Epithelial cell of esophagus (primary cell): ENCODE measurements at regions not wholly inside any gene's neighbourhood (a gene's known extent, or its start where the extent isn't known, plus 50 kb on each side); places are given as distances from the start of the nearest gene placed in this dataset.

ENCODE experiments used
- DNase-seq: peaks from one replicate; pipeline ENCODE4 v3.0.0; 2010; ENCODE audit warnings: low read depth
- H3K4me3 ChIP-seq: 2 replicates; pipeline ENCODE4 v1.5.1; 2011; ENCODE audit warnings: mild to moderate bottlenecking, low read length, control low read depth
- CTCF ChIP-seq: IDR thresholded peaks from 2 replicates; pipeline ENCODE4 v1.5.1; 2011; ENCODE audit warnings: low read depth, mild to moderate bottlenecking, low read length, control low read depth, inconsistent platforms; ENCODE audit not compliant: insufficient read depth; ENCODE audit errors: missing control alignments

GRCh38 chr16:20181416-20181815 is 107.7 kb upstream of the GPR139 start:
- no peak for TF ChIP-seq CTCF
- H3K4me3 ChIP-seq = no peak overlapping the region
- no peak for DNase-seq

GRCh38 chr16:20178297-20178696 is 104.6 kb upstream of the GPR139 start:
- H3K4me3 ChIP-seq = no peak overlapping the region
- no peak for TF ChIP-seq CTCF
- no peak for DNase-seq

GRCh38 chr16:20175358-20175757 is 101.7 kb upstream of the GPR139 start:
- no peak for DNase-seq
- TF ChIP-seq CTCF = no peak

GRCh38 chr16:20167323-20167722 is 93.6 kb upstream of the GPR139 start:
- no peak for TF ChIP-seq CTCF
- no peak overlapping the region for H3K4me3 ChIP-seq
- no peak for DNase-seq

More at GRCh38 chr16:20175358-20175757, 101.7 kb upstream of the GPR139 start:
- no peak overlapping the region for H3K4me3 ChIP-seq

GRCh38 chr16:20166531-20167235 is 93.0 kb upstream of the GPR139 start:
- DNase-seq = no peak
- no peak for TF ChIP-seq CTCF
- H3K4me3 ChIP-seq = no peak overlapping the region

GRCh38 chr16:20153444-20153843 is 79.8 kb upstream of the GPR139 start:
- no peak for DNase-seq

More at GRCh38 chr16:20153444-20153843, 79.8 kb upstream of the GPR139 start:
- H3K4me3 ChIP-seq = no peak overlapping the region
- no peak for TF ChIP-seq CTCF
